ENCODE measurements at regions not wholly inside any gene's neighbourhood (a gene's known extent, or its start where the extent isn't known, plus 50 kb on each side); places are given as distances from the start of the nearest gene placed in this dataset.

GRCh38 chr20:16170406-16170971 lies 402.8 kb downstream of the KIF16B start:
- no peak for TF ChIP-seq CTCF (IDR thresholded peaks at IDR 0.05; ENCODE audit: low read length, missing control alignments)
- no peak for DNase-seq (ENCODE audit: low read depth)
- H3K4me3 ChIP-seq (replicated peaks; ENCODE audit: low read depth, low read length) = no peak overlapping the region

- no peak overlapping the region for H3K4me3 ChIP-seq (replicated peaks; ENCODE audit: low read depth, low read length)
- no peak for DNase-seq (ENCODE audit: low read depth)
- no peak for TF ChIP-seq CTCF (IDR thresholded peaks at IDR 0.05; ENCODE audit: low read length, missing control alignments)
These were observed 405.7 kb downstream of the KIF16B start for GRCh38 chr20:16167423-16168130.

GRCh38 chr20:16166737-16167136 lies 406.5 kb downstream of the KIF16B start:
- H3K4me3 ChIP-seq (replicated peaks; ENCODE audit: low read depth, low read length) = no peak overlapping the region
- DNase-seq (ENCODE audit: low read depth) = no peak
- TF ChIP-seq CTCF (IDR thresholded peaks at IDR 0.05; ENCODE audit: low read length, missing control alignments) = no peak

GRCh38 chr20:16158976-16159286 lies 414.3 kb downstream of the KIF16B start:
- no peak overlapping the region for H3K4me3 ChIP-seq (replicated peaks; ENCODE audit: low read depth, low read length)
- no peak for TF ChIP-seq CTCF (IDR thresholded peaks at IDR 0.05; ENCODE audit: low read length, missing control alignments)
- no peak for DNase-seq (ENCODE audit: low read depth)

- no peak overlapping the region for H3K4me3 ChIP-seq (replicated peaks; ENCODE audit: low read depth, low read length)
- no peak for DNase-seq (ENCODE audit: low read depth)
- no peak for TF ChIP-seq CTCF (IDR thresholded peaks at IDR 0.05; ENCODE audit: low read length, missing control alignments)
These were observed 414.9 kb downstream of the KIF16B start for GRCh38 chr20:16158090-16158975.

GRCh38 chr20:16147916-16148315 lies 425.3 kb downstream of the KIF16B start:
- no peak for TF ChIP-seq CTCF (IDR thresholded peaks at IDR 0.05; ENCODE audit: low read length, missing control alignments)
- H3K4me3 ChIP-seq (replicated peaks; ENCODE audit: low read depth, low read length) = no peak overlapping the region
- no peak for DNase-seq (ENCODE audit: low read depth)
